ENCODE measurements at regions not wholly inside any gene's neighbourhood (a gene's known extent, or its start where the extent isn't known, plus 50 kb on each side); places are given as distances from the start of the nearest gene placed in this dataset.

- ATAC-seq (no peak), DNase-seq (no peak)
- no peaks in the 10 kb centered on the region for H3K9me3 Mint-ChIP-seq
- H3K27me3 Mint-ChIP-seq = peaks cover 6 to 27% (median 8%) of the 10 kb centered on the region in 5 donors
- H3K27ac Mint-ChIP-seq = no peak overlapping the region
- no peak overlapping the region for H3K4me3 Mint-ChIP-seq
- POLR2A ChIA-PET = no interaction called here
- no peaks in the 10 kb centered on the region for H3K36me3 Mint-ChIP-seq
- H3K4me1 Mint-ChIP-seq = peaks cover 0 to 4% (median under 1%) of the 10 kb centered on the region in 4 donors
Observed at GRCh38 chr3:194076475-194076874, 59.5 kb upstream of the HES1 start.

DNA sequence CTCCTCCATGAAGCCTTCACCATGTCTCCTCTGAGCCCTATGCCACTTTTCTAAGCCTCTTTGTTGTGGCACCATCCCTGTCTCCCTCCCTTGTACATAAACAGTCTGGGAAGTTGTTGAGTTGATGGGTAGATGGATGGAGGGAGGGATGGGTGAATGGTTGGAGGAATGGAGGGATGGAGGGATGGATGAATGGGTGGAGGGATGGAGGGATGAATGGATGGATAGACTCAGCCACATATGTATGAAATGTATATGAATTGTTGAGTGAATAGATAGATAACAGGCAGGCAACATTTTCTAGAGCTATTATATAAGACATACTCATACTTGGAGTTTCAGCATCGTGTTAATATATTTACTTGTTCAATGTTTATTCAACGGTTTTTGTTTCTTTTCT, 58.3 kb upstream of the HES1 start:
- Mint-ChIP-seq H3K4me1 (no peaks in the 10 kb centered on the region), H3K27me3 (peaks cover 6 to 26% (median 8%) of the 10 kb centered on the region in 5 donors), H3K27ac (no peak overlapping the region)

DNA sequence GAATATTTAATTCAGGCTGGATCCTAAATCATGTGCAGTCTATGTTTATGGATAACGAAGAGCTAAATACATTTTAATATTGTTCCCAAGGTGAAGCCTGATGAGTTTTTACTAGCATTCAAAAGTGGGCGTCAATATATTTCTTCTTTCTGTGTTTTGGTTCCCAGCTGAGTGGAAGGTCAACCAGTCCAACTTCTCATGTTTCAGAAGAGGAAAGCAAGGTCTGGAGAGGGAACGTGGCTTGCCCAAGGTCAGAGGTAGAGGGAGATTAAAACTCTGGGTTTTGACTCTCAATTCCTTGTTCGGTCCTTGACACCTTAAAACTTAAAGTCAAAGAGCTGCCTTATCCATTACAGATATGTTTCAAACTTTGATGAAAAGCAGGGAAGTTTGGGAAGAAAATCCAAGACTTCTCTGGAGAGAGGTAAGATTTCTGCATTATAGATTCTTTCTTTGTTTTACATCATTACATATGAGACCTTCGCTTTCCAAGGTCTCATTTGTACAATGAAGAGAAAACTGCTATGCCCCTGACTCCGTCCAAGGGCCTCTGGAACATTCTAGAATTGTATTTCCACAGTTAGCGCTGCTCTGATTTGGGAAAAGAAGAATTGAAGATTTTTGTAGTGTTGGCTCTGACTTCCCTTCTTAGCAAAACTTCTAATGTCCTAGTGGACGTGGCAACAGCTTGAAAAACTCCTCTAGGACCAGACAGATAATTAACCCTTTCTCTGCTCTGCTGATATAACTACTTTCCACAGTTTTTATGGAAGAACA, 57.7 kb upstream of the HES1 start:
- Mint-ChIP-seq H3K9me3 (no peaks in the 10 kb centered on the region), H3K4me1 (no peaks in the 10 kb centered on the region), H3K27me3 (peaks cover 3 to 24% (median 7%) of the 10 kb centered on the region in 5 donors), H3K36me3 (no peaks in the 10 kb centered on the region), H3K27ac (no peak overlapping the region), H3K4me3 (no peak overlapping the region)
- POLR2A ChIA-PET = no interaction called here
- ATAC-seq (no peak), DNase-seq (no peak)

More for the DNA sequence above, 58.3 kb upstream of the HES1 start:
- H3K4me3 Mint-ChIP-seq = no peak overlapping the region
- POLR2A ChIA-PET = no interaction called here
- H3K9me3 Mint-ChIP-seq = no peaks in the 10 kb centered on the region
- ATAC-seq (no peak), DNase-seq (no peak)
- H3K36me3 Mint-ChIP-seq = no peaks in the 10 kb centered on the region

- H3K4me3 Mint-ChIP-seq = no peak overlapping the region
- peaks cover 1 to 8% (median 3%) of the 10 kb centered on the region in 4 donors for H3K4me1 Mint-ChIP-seq
- DNase-seq = no peak
- no peaks in the 10 kb centered on the region for H3K36me3 Mint-ChIP-seq
- POLR2A ChIA-PET = no interaction called here
- ATAC-seq = no peak
- H3K27me3 Mint-ChIP-seq = peaks cover 3 to 24% (median 7%) of the 10 kb centered on the region in 5 donors
- no peak overlapping the region for H3K27ac Mint-ChIP-seq
- no peaks in the 10 kb centered on the region for H3K9me3 Mint-ChIP-seq
Observed at GRCh38 chr3:194079702-194080172, 56.2 kb upstream of the HES1 start.

DNA sequence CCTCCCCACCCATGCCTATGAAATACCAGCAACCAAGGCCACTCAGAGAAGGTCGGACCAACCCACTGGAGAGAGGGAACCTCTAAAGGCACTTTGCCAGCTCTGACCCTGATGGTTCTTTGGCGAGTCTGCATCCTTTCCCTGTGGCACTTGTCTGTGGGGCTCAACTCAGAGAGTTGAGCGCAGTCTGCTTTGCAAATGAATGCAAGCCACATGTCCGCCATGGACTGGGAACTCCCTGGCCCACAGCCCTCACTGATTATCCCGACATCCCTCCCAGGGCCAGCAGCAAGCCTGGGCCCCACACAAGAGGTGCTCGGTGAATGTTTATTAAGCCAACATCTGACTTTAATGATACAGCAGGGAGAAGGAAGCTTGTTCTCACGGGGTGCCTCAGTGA, 55.5 kb upstream of the HES1 start:
- Mint-ChIP-seq H3K27ac (no peak overlapping the region), H3K36me3 (no peaks in the 10 kb centered on the region), H3K9me3 (no peaks in the 10 kb centered on the region), H3K27me3 (peaks cover 3 to 20% (median 7%) of the 10 kb centered on the region in 5 donors), H3K4me1 (peaks cover 2 to 12% (median 4%) of the 10 kb centered on the region in 4 donors), H3K4me3 (no peak overlapping the region)
- POLR2A ChIA-PET = no interaction called here
- no peak for DNase-seq
- ATAC-seq = no peak

- ATAC-seq = no peak
- DNase-seq = no peak
- Mint-ChIP-seq H3K4me3 (no peak overlapping the region), H3K36me3 (no peaks in the 10 kb centered on the region), H3K27ac (no peak overlapping the region), H3K9me3 (no peaks in the 10 kb centered on the region), H3K4me1 (peaks cover 2 to 12% (median 4%) of the 10 kb centered on the region in 4 donors), H3K27me3 (peaks cover 2 to 20% (median 7%) of the 10 kb centered on the region in 5 donors)
- POLR2A ChIA-PET = no interaction called here
Observed at GRCh38 chr3:194080913-194081800, 54.8 kb upstream of the HES1 start.

DNA sequence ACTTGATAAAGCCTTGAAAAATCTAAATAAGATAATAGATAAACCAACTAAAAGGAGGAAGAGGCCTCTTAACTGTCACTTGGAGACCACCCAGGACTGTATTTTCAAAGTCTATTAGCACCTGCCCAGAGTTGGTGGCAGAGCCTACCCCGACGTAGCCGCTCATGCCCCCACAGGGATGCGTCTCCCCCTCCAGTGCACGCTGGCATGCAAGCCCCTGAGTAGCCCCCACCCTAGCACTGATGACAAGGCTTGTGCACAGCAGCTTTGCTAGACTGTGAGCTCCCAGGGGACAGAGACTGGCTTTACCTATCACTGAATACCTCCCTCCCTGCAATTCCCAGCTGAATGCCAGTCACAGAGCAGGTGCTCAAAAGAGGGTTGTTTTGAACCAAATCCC, 54.1 kb upstream of the HES1 start:
- no peaks in the 10 kb centered on the region for H3K36me3 Mint-ChIP-seq
- H3K4me1 Mint-ChIP-seq = peaks cover 2 to 12% (median 4%) of the 10 kb centered on the region in 4 donors

DNA sequence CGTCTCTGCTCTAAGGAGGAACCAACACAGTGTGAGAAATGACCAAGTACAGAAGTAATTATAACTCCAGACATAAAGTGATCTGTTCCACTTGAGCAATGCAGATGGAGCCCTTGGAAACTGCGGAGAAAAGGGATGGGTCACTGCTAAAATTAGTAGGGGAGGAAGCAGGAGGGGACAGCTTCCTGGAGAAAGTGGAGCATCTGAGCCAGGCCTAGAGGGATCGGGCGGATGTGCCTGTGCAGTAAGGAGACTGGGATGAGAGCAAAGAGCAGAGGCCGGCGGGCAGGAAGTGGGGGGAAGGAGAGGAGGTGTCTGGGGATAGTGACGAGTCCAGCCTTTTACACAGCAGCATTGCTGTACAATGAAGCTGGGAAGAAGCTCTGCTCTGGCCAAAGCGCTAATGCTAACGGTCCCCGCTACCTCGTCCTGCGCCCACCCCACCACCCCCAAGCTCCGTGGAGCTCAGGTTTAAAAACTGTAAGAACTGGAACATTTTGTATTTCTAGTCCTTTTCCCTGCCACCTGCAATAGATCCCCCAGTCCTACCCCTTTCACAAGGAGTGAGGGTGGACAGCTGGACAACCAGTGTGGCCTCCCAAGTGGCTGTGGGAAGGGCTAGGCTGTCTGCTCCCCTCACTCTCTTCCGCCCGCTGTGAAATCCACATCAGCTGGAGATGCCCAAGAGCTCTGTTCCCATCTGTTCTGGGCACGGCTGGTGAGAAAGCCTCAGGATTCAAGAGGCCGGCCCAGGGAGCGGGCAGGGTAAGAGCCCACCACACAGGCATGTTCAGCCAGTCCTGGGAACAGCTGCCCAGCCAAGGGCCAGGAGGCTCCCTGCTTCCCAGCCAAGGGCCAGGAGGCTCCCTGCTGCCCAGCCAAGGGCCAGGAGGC, 53.0 kb upstream of the HES1 start:
- ATAC-seq = no peak
- no peak overlapping the region for H3K4me3 Mint-ChIP-seq
- H3K36me3 Mint-ChIP-seq = no peaks in the 10 kb centered on the region
- H3K27ac Mint-ChIP-seq = no peak overlapping the region
- POLR2A ChIA-PET = no interaction called here
- DNase-seq = no peak
- peaks cover 2 to 21% (median 7%) of the 10 kb centered on the region in 5 donors for H3K27me3 Mint-ChIP-seq
- peaks cover 2 to 12% (median 4%) of the 10 kb centered on the region in 4 donors for H3K4me1 Mint-ChIP-seq
- H3K9me3 Mint-ChIP-seq = no peaks in the 10 kb centered on the region

More for the DNA sequence above, 54.1 kb upstream of the HES1 start:
- DNase-seq (no peak), ATAC-seq (no peak)
- Mint-ChIP-seq H3K4me3 (no peak overlapping the region), H3K27ac (peak overlapping the region in 1 of 10 donors; percentile 21), H3K27me3 (peaks cover 2 to 20% (median 7%) of the 10 kb centered on the region in 5 donors), H3K9me3 (no peaks in the 10 kb centered on the region)
- POLR2A ChIA-PET = no interaction called here

DNA sequence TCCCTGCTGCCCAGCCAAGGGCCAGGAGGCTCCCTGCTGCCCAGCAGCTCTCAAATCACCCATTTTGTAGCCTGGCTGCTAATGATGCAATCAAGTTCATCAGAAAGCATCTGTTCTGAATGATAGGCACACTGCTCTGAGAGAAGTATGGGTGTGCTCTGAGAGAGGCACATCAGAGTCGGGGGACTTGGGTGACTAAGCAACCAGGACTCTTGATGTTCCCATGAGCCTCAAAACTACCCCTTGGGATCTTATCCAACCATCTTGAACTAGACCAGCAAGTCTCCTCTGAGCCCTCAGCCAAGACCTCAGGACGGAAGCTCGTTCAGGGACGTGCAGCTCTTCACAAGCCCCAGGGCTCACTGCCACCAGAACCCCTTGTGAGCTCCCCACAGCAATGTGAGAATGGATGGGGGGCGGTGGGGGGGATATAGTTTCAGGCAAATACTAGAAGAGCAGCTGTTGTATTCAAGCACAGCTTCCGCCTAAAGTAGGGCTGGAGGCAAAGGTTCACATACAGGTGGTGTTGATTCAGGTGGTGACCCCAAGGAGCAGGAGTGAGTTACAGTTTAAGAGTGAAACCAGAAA, 52.2 kb upstream of the HES1 start:
- ATAC-seq (no peak), DNase-seq (no peak)
- Mint-ChIP-seq H3K27me3 (peaks cover 2 to 18% (median 7%) of the 10 kb centered on the region in 5 donors), H3K9me3 (no peaks in the 10 kb centered on the region), H3K4me1 (peaks cover 2 to 12% (median 5%) of the 10 kb centered on the region in 4 donors), H3K4me3 (no peak overlapping the region), H3K36me3 (no peaks in the 10 kb centered on the region), H3K27ac (no peak overlapping the region)
- POLR2A ChIA-PET = no interaction called here

DNA sequence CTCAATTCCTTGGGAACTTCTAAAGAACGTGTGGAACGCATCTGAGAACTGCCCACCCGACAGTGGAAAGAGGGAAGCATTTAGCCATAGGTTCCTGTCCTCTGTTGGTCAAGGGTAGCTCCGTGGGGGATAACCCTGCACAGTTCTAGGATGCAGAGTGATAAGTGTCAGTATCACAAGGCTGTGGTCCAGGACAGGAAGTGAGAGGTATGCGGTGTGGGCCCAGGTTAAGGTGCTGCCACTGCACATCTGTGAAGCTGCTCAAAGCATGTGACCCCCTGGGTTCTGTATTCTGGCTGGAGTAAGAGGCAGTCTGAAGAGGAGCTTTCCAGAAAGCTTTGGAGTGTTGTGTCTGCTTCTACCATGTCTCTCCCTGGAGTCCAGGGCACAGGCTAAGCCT, 51.7 kb upstream of the HES1 start:
- ATAC-seq (peak in 1 of 2 donors; percentile 72), DNase-seq (no peak)
- peaks cover 2 to 17% (median 7%) of the 10 kb centered on the region in 5 donors for H3K27me3 Mint-ChIP-seq
- no peaks in the 10 kb centered on the region for H3K36me3 Mint-ChIP-seq
- peaks cover 2 to 12% (median 6%) of the 10 kb centered on the region in 4 donors for H3K4me1 Mint-ChIP-seq
- peak overlapping the region in 1 of 10 donors; percentile 38 for H3K27ac Mint-ChIP-seq
- POLR2A ChIA-PET = no interaction called here
- no peak overlapping the region for H3K4me3 Mint-ChIP-seq
- H3K9me3 Mint-ChIP-seq = no peaks in the 10 kb centered on the region

Data from naive thymus-derived CD8-positive, alpha-beta T cell (primary cell).